ENCODE measurements at regions not wholly inside any gene's neighbourhood (a gene's known extent, or its start where the extent isn't known, plus 50 kb on each side); places are given as distances from the start of the nearest gene placed in this dataset.

- TF ChIP-seq CTCF (conservative IDR thresholded peaks at IDR 0.05; ENCODE audit: low read depth, low read length) (no peak), EZH2 (IDR thresholded peaks at IDR 0.05; ENCODE audit: low read length, unreplicated experiment) (no peak)
These were observed 105.8 kb upstream of the CDH5 start for GRCh38 chr16:66260522-66261254.
